WTC11 (cell line): ENCODE measurements at regions not wholly inside any gene's neighbourhood (a gene's known extent, or its start where the extent isn't known, plus 50 kb on each side); places are given as distances from the start of the nearest gene placed in this dataset.

Source experiments
- ATAC-seq: fragments of 200-7000 bp; cut with Tn5 transposase; 2 replicates; pipeline ENCODE4 v1.10.0; 2021; ENCODE audit warnings: mild to moderate bottlenecking, moderate library complexity
- CTCF ChIA-PET: fragments of 300-600 bp; sonication (Branson Sonifier 250); formaldehyde crosslinking; loops from one replicate; lab custom pipeline; 2021; ENCODE audit warnings: antibody characterized with exemption; lab: Charles Lee
- POLR2A ChIA-PET: fragments of 350-600 bp; sonication (Branson Sonifier 250); formaldehyde crosslinking; loops from one replicate; lab custom pipeline; 2021; ENCODE audit warnings: antibody characterized with exemption; lab: Charles Lee
- DNase-seq: peaks from one replicate; pipeline ENCODE4 v3.0.0; 2021; ENCODE audit warnings: low spot score
- H3K27ac Mint-ChIP-seq: 2 replicates; pipeline ENCODE4 v1.8.0; 2021; ENCODE audit warnings: mixed read lengths
- H3K27me3 Mint-ChIP-seq: 2 replicates; pipeline ENCODE4 v1.8.0; 2021; ENCODE audit warnings: low read depth, mild to moderate bottlenecking, moderate library complexity, mixed read lengths
- H3K36me3 Mint-ChIP-seq: 2 replicates; pipeline ENCODE4 v1.8.0; 2021; ENCODE audit warnings: mixed read lengths
- H3K4me1 Mint-ChIP-seq: 2 replicates; pipeline ENCODE4 v1.8.0; 2022; ENCODE audit warnings: mixed read lengths
- H3K4me3 Mint-ChIP-seq: 2 replicates; pipeline ENCODE4 v1.8.0; 2021; ENCODE audit warnings: mild to moderate bottlenecking, moderate library complexity, mixed read lengths
- H3K9me3 Mint-ChIP-seq: 2 replicates; pipeline ENCODE4 v1.8.0; 2021; ENCODE audit warnings: mixed read lengths
- ATF3 ChIP-seq: sonication (generic); formaldehyde crosslinking; conservative IDR thresholded peaks from 2 replicates; pipeline ENCODE4 v1.8.1; 2022; ENCODE audit warnings: mild to moderate bottlenecking, missing genetic modification reagents
- CTCF ChIP-seq: fragments of 200-600 bp; IDR thresholded peaks from 2 replicates; pipeline ENCODE4 v1.8.0; 2022; ENCODE audit warnings: antibody characterized with exemption
- EMX1 ChIP-seq: fragments of 250-450 bp; sonication (Bioruptor Pico); IDR thresholded peaks from 2 replicates; pipeline ENCODE4 v1.8.0; 2021; ENCODE audit warnings: mild to moderate bottlenecking
- FOXK1 ChIP-seq: sonication (generic); formaldehyde crosslinking; IDR thresholded peaks from 2 replicates; pipeline ENCODE4 v1.8.0; 2022; ENCODE audit warnings: mild to moderate bottlenecking, moderate library complexity, missing genetic modification reagents
- GABPB1 ChIP-seq: sonication (generic); formaldehyde crosslinking; IDR thresholded peaks from 2 replicates; pipeline ENCODE4 v1.8.1; 2023; ENCODE audit warnings: mild to moderate bottlenecking, missing genetic modification reagents
- JAZF1 ChIP-seq: fragments of 250-450 bp; sonication (Bioruptor Pico); IDR thresholded peaks from 2 replicates; pipeline ENCODE4 v1.9.0; 2021; ENCODE audit warnings: moderate library complexity, mild to moderate bottlenecking, inconsistent platforms
- KAT7 ChIP-seq: sonication (generic); formaldehyde crosslinking; IDR thresholded peaks from 2 replicates; pipeline ENCODE4 v1.8.1; 2023; ENCODE audit warnings: missing genetic modification reagents, mild to moderate bottlenecking, borderline replicate concordance
- MLX ChIP-seq: sonication (generic); formaldehyde crosslinking; IDR thresholded peaks from 2 replicates; pipeline ENCODE4 v1.8.1; 2023; ENCODE audit warnings: mild to moderate bottlenecking, missing genetic modification reagents, moderate library complexity
- MYBL2 ChIP-seq: sonication (generic); formaldehyde crosslinking; IDR thresholded peaks from 2 replicates; pipeline ENCODE4 v1.8.1; 2023; ENCODE audit warnings: mild to moderate bottlenecking, moderate library complexity, missing genetic modification reagents
- NFATC4 ChIP-seq: fragments of 250-450 bp; sonication (Bioruptor Pico); IDR thresholded peaks from 2 replicates; pipeline ENCODE4 v1.9.0; 2021; ENCODE audit warnings: mild to moderate bottlenecking
- NFE2L1 ChIP-seq: sonication (generic); formaldehyde crosslinking; IDR thresholded peaks from 2 replicates; pipeline ENCODE4 v1.8.1; 2023; ENCODE audit warnings: missing genetic modification reagents
- NR1H2 ChIP-seq: sonication (generic); formaldehyde crosslinking; IDR thresholded peaks from 2 replicates; pipeline ENCODE4 v1.9.0; 2021; ENCODE audit warnings: mild to moderate bottlenecking, moderate library complexity, missing genetic modification reagents
- PRDM15 ChIP-seq: sonication (generic); formaldehyde crosslinking; IDR thresholded peaks from 2 replicates; pipeline ENCODE4 v1.8.0; 2022; ENCODE audit warnings: missing genetic modification reagents
- STAT6 ChIP-seq: sonication (generic); formaldehyde crosslinking; conservative IDR thresholded peaks from 2 replicates; pipeline ENCODE4 v1.8.1; 2023; ENCODE audit warnings: mild to moderate bottlenecking, low read depth, missing genetic modification reagents, moderate library complexity
- ZNF138 ChIP-seq: sonication (generic); formaldehyde crosslinking; conservative IDR thresholded peaks from 2 replicates; pipeline ENCODE4 v1.8.1; 2022; ENCODE audit warnings: mild to moderate bottlenecking, moderate library complexity, missing genetic modification reagents
- ZNF219 ChIP-seq: sonication (generic); formaldehyde crosslinking; IDR thresholded peaks from 2 replicates; pipeline ENCODE4 v1.8.0; 2023; ENCODE audit warnings: missing genetic modification reagents, mild to moderate bottlenecking, borderline replicate concordance
- TF ChIP-seq, protein P1 (sequence below): sonication (generic); formaldehyde crosslinking; IDR thresholded peaks from 2 replicates; pipeline ENCODE4 v1.8.1; 2022; ENCODE audit warnings: low read depth, missing genetic modification reagents, borderline replicate concordance
- TF ChIP-seq, protein P2 (sequence below): sonication (generic); formaldehyde crosslinking; IDR thresholded peaks from 2 replicates; pipeline ENCODE4 v1.8.0; 2022; ENCODE audit warnings: mild to moderate bottlenecking, missing genetic modification reagents

- no peaks in the 10 kb centered on the region for H3K36me3 Mint-ChIP-seq
Measured at GRCh38 chr14:51439896-51440295, 199.8 kb downstream of the TMX1 start.

GRCh38 chr14:51441001-51441400 is 201.0 kb downstream of the TMX1 start:
- Mint-ChIP-seq H3K9me3 (peaks cover 4% of the 10 kb centered on the region), H3K4me1 (peaks cover 12% of the 10 kb centered on the region), H3K4me3 (no peak overlapping the region), H3K36me3 (no peaks in the 10 kb centered on the region), H3K27me3 (peaks cover 40% of the 10 kb centered on the region), H3K27ac (no peak overlapping the region)
- TF ChIP-seq MYBL2 (CRISPR knock-in tag) (no peak), NR1H2 (no peak), CTCF (no peak)
- ATAC-seq (no peak), DNase-seq (no peak)
- CTCF ChIA-PET: no interaction called here
- POLR2A ChIA-PET: no interaction called here

More at GRCh38 chr14:51439896-51440295, 199.8 kb downstream of the TMX1 start:
- ATAC-seq (no peak), DNase-seq (no peak)
- H3K27me3 Mint-ChIP-seq: peaks cover 42% of the 10 kb centered on the region
- H3K9me3 Mint-ChIP-seq: peaks cover 4% of the 10 kb centered on the region
- CTCF ChIA-PET: interaction anchor here (1.0 kb wide), 1 partner anchor 11 kb away, joined by 3 read pairs; no protein-coding TSS in a partner anchor
- no peak overlapping the region for H3K4me3 Mint-ChIP-seq
- POLR2A ChIA-PET: no interaction called here
- no peak for TF ChIP-seq FOXK1 (CRISPR knock-in tag)
- peaks cover 12% of the 10 kb centered on the region for H3K4me1 Mint-ChIP-seq
- H3K27ac Mint-ChIP-seq: no peak overlapping the region

DNA sequence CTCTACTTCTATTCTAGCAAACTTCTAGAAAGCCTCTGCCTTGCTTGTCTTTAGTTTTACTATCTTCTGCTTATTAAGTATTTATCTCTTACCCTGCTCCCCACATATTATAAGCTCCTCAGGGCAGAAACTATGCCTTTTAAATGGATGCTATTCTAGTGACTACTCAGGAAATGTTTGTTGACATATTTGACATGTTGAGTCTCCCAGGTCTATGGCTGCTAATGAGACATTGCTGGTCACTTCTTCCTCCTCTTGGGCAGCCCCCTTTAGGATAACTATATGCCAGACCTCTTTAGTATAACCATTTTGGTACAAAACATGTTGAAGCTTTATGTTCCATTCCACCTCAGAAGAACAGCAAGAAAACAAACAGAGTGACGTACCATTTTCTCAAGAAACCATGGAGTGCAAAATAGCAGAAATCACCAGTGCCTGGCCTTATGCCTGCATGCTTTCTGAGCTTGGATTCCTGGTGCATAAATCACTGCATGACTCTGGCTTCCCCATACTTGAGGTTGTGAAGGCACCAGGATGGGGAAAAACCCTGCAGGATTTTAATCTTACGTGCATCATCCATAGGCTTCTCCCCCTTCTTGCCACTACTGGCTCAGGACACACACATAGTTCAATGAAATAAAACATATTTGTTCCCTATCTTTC is 202.6 kb downstream of the TMX1 start:
- peaks cover 25% of the 10 kb centered on the region for H3K27me3 Mint-ChIP-seq
- no peaks in the 10 kb centered on the region for H3K36me3 Mint-ChIP-seq
- no peak overlapping the region for H3K4me3 Mint-ChIP-seq
- no peak for DNase-seq
- ChIA-PET POLR2A (no interaction called here), CTCF (no interaction called here)
- ATAC-seq: no peak
- no peaks in the 10 kb centered on the region for H3K9me3 Mint-ChIP-seq
- no peak overlapping the region for H3K27ac Mint-ChIP-seq
- H3K4me1 Mint-ChIP-seq: peaks cover 12% of the 10 kb centered on the region
- TF ChIP-seq JAZF1: no peak
- TF ChIP-seq ATF3 (CRISPR knock-in tag): no peak
- TF ChIP-seq, protein P1, sequence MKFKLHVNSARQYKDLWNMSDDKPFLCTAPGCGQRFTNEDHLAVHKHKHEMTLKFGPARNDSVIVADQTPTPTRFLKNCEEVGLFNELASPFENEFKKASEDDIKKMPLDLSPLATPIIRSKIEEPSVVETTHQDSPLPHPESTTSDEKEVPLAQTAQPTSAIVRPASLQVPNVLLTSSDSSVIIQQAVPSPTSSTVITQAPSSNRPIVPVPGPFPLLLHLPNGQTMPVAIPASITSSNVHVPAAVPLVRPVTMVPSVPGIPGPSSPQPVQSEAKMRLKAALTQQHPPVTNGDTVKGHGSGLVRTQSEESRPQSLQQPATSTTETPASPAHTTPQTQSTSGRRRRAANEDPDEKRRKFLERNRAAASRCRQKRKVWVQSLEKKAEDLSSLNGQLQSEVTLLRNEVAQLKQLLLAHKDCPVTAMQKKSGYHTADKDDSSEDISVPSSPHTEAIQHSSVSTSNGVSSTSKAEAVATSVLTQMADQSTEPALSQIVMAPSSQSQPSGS (CRISPR knock-in tag): no peak
- no peak for TF ChIP-seq MLX
- TF ChIP-seq ZNF219 (CRISPR knock-in tag): no peak
- no peak for TF ChIP-seq NFATC4 (CRISPR knock-in tag)
- no peak for TF ChIP-seq NFE2L1 (CRISPR knock-in tag)
- TF ChIP-seq ZNF138: no peak
- TF ChIP-seq EMX1 (CRISPR knock-in tag): no peak
- TF ChIP-seq STAT6 (CRISPR knock-in tag): no peak
- no peak for TF ChIP-seq GABPB1 (CRISPR knock-in tag)
- TF ChIP-seq KAT7: no peak
- TF ChIP-seq, protein P2, sequence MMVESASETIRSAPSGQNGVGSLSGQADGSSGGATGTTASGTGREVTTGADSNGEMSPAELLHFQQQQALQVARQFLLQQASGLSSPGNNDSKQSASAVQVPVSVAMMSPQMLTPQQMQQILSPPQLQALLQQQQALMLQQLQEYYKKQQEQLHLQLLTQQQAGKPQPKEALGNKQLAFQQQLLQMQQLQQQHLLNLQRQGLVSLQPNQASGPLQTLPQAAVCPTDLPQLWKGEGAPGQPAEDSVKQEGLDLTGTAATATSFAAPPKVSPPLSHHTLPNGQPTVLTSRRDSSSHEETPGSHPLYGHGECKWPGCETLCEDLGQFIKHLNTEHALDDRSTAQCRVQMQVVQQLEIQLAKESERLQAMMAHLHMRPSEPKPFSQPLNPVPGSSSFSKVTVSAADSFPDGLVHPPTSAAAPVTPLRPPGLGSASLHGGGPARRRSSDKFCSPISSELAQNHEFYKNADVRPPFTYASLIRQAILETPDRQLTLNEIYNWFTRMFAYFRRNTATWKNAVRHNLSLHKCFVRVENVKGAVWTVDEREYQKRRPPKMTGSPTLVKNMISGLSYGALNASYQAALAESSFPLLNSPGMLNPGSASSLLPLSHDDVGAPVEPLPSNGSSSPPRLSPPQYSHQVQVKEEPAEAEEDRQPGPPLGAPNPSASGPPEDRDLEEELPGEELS: no peak
- no peak for TF ChIP-seq PRDM15 (CRISPR knock-in tag)
